Neural progenitor cell (in vitro differentiated cells): ENCODE measurements at regions not wholly inside any gene's neighbourhood (a gene's known extent, or its start where the extent isn't known, plus 50 kb on each side); places are given as distances from the start of the nearest gene placed in this dataset.

ENCODE experiments used
- DNase-seq: peaks from one replicate; pipeline ENCODE4 v3.0.0-alpha.2; 2016; ENCODE audit warnings: low spot score
- H2AFZ ChIP-seq: fragments of 200-600 bp; sonication (generic); replicated peaks from 2 replicates; pipeline ENCODE4 v1.6.1; 2016; ENCODE audit warnings: antibody characterized with exemption
- H3F3A ChIP-seq: fragments of 200-600 bp; sonication (generic); 2 replicates; pipeline ENCODE4 v1.6.1; 2016; ENCODE audit warnings: antibody characterized with exemption, low read depth
- H3K27ac ChIP-seq: fragments of 200-600 bp; sonication (generic); 2 replicates; pipeline ENCODE4 v1.5.1; 2016; ENCODE audit warnings: mild to moderate bottlenecking
- H3K27me3 ChIP-seq: fragments of 200-600 bp; sonication (generic); 2 replicates; pipeline ENCODE4 v1.6.1; 2016; ENCODE audit warnings: mild to moderate bottlenecking, moderate library complexity
- H3K36me3 ChIP-seq: fragments of 200-600 bp; sonication (generic); 2 replicates; pipeline ENCODE4 v1.5.1; 2016
- H3K4me1 ChIP-seq: fragments of 200-600 bp; sonication (generic); 2 replicates; pipeline ENCODE4 v1.6.1; 2016; ENCODE audit warnings: mixed run types
- H3K4me2 ChIP-seq: fragments of 200-600 bp; sonication (generic); 2 replicates; pipeline ENCODE4 v1.6.1; 2016
- H3K4me3 ChIP-seq: fragments of 200-600 bp; sonication (generic); 2 replicates; pipeline ENCODE4 v1.5.1; 2016
- H3K79me2 ChIP-seq: fragments of 200-600 bp; sonication (generic); 2 replicates; pipeline ENCODE4 v1.6.1; 2016; ENCODE audit warnings: low read depth
- H3K9ac ChIP-seq: fragments of 200-600 bp; sonication (generic); 2 replicates; pipeline ENCODE4 v1.6.1; 2016
- H3K9me3 ChIP-seq: fragments of 200-600 bp; sonication (generic); 2 replicates; pipeline ENCODE4 v1.5.1; 2016; ENCODE audit warnings: low read depth
- H4K20me1 ChIP-seq: fragments of 200-600 bp; sonication (generic); 2 replicates; pipeline ENCODE4 v1.6.1; 2016; ENCODE audit warnings: low read depth
- H3K27ac Mint-ChIP-seq: 3 replicates; pipeline ENCODE4 v1.8.0; 2021; ENCODE audit warnings: mixed read lengths
- H3K27me3 Mint-ChIP-seq: 2 replicates; pipeline ENCODE4 v1.8.0; 2022; ENCODE audit warnings: low read depth, mild to moderate bottlenecking, inconsistent platforms, moderate library complexity, mixed read lengths; ENCODE audit not compliant: insufficient read depth
- H3K36me3 Mint-ChIP-seq: 3 replicates; pipeline ENCODE4 v1.8.0; 2021; ENCODE audit warnings: mixed read lengths
- H3K4me1 Mint-ChIP-seq: 3 replicates; pipeline ENCODE4 v1.8.0; 2021; ENCODE audit warnings: mixed read lengths
- H3K4me3 Mint-ChIP-seq: 3 replicates; pipeline ENCODE4 v1.8.0; 2021; ENCODE audit warnings: mild to moderate bottlenecking, moderate library complexity, mixed read lengths
- H3K9me3 Mint-ChIP-seq: 3 replicates; pipeline ENCODE4 v1.8.0; 2020; ENCODE audit warnings: mixed read lengths
- CTCF ChIP-seq: fragments of 200-600 bp; sonication (generic); IDR thresholded peaks from 2 replicates; pipeline ENCODE4 v1.5.1; 2017; ENCODE audit warnings: antibody characterized with exemption, mild to moderate bottlenecking
- EZH2 ChIP-seq: fragments of 200-600 bp; sonication (generic); IDR thresholded peaks from 2 replicates; pipeline ENCODE4 v1.6.1; 2017; ENCODE audit warnings: antibody characterized with exemption, mild to moderate bottlenecking, moderate library complexity
- EZH2phosphoT487 ChIP-seq: fragments of 200-600 bp; sonication (generic); IDR thresholded peaks from 2 replicates; pipeline ENCODE4 v1.6.1; 2017; ENCODE audit warnings: antibody characterized with exemption

GRCh38 chr9:108436448-108436847 is 419.3 kb downstream of the ACTL7B start:
- H3K27ac Mint-ChIP-seq = no peak overlapping the region
- Histone ChIP-seq H3K27ac (no peak overlapping the region), H3K36me3 (no peaks in the 10 kb centered on the region), H3K79me2 (no peaks in the 10 kb centered on the region), H3F3A (no peaks in the 10 kb centered on the region), H3K9ac (no peak overlapping the region), H3K27me3 (no peaks in the 10 kb centered on the region), H4K20me1 (no peaks in the 10 kb centered on the region), H2AFZ (no peak overlapping the region), H3K9me3 (no peaks in the 10 kb centered on the region), H3K4me3 (no peak overlapping the region), H3K4me1 (no peaks in the 10 kb centered on the region), H3K4me2 (no peak overlapping the region)
- no peak for TF ChIP-seq EZH2phosphoT487
- TF ChIP-seq CTCF = no peak
- no peak for TF ChIP-seq EZH2
- H3K27me3 Mint-ChIP-seq = peaks cover 2% of the 10 kb centered on the region
- no peak overlapping the region for H3K4me3 Mint-ChIP-seq
- no peaks in the 10 kb centered on the region for H3K36me3 Mint-ChIP-seq
- DNase-seq = no peak
- no peaks in the 10 kb centered on the region for H3K9me3 Mint-ChIP-seq
- no peaks in the 10 kb centered on the region for H3K4me1 Mint-ChIP-seq

- H3K4me1 ChIP-seq = no peaks in the 10 kb centered on the region
- no peaks in the 10 kb centered on the region for H3K4me1 Mint-ChIP-seq
- H3K4me3 ChIP-seq = no peak overlapping the region
- no peak overlapping the region for H3K4me2 ChIP-seq
- H3K27ac Mint-ChIP-seq = no peak overlapping the region
- H3F3A ChIP-seq = no peaks in the 10 kb centered on the region
- no peaks in the 10 kb centered on the region for H3K36me3 Mint-ChIP-seq
- no peaks in the 10 kb centered on the region for H3K79me2 ChIP-seq
- no peaks in the 10 kb centered on the region for H3K27me3 Mint-ChIP-seq
- no peak overlapping the region for H2AFZ ChIP-seq
- no peak for DNase-seq
- H3K9me3 Mint-ChIP-seq = peaks cover 5% of the 10 kb centered on the region
- H3K36me3 ChIP-seq = no peaks in the 10 kb centered on the region
- no peak overlapping the region for H3K27ac ChIP-seq
- H3K27me3 ChIP-seq = no peaks in the 10 kb centered on the region
- H3K9ac ChIP-seq = no peak overlapping the region
- H4K20me1 ChIP-seq = no peaks in the 10 kb centered on the region
- peaks cover 7% of the 10 kb centered on the region for H3K9me3 ChIP-seq
- no peak overlapping the region for H3K4me3 Mint-ChIP-seq
- TF ChIP-seq EZH2 (no peak), CTCF (no peak), EZH2phosphoT487 (no peak)
These were observed 421.3 kb downstream of the ACTL7B start for GRCh38 chr9:108434502-108434901.

DNA sequence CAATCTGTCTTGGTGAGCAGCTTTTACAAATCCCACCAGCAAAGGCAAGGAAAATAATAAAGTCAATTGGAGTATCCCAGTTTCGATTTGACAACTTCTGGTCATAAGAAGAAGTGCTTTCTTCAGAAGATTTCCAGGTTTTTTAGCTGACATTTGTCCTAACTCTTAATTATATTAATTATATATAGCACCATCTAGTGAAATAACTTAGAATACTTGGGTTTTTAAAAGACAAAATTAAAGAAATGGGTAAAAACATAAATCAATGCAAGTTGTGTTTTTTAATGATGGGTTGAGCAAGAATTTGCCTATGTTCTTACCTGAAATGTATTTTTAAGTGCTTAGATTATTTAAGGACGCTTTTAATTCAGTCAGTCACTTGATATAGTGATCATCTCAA is 421.8 kb downstream of the ACTL7B start:
- Mint-ChIP-seq H3K27ac (no peak overlapping the region), H3K27me3 (no peaks in the 10 kb centered on the region), H3K9me3 (peaks cover 5% of the 10 kb centered on the region)

More for the DNA sequence above, 421.8 kb downstream of the ACTL7B start:
- no peaks in the 10 kb centered on the region for H3K79me2 ChIP-seq
- H3K4me2 ChIP-seq = no peak overlapping the region
- H2AFZ ChIP-seq = no peak overlapping the region
- no peaks in the 10 kb centered on the region for H3K4me1 Mint-ChIP-seq
- no peak for DNase-seq
- no peak overlapping the region for H3K4me3 ChIP-seq
- no peaks in the 10 kb centered on the region for H3K36me3 ChIP-seq
- H3K9me3 ChIP-seq = peaks cover 7% of the 10 kb centered on the region
- H3K36me3 Mint-ChIP-seq = no peaks in the 10 kb centered on the region
- H3F3A ChIP-seq = no peaks in the 10 kb centered on the region
- H3K4me1 ChIP-seq = no peaks in the 10 kb centered on the region
- H4K20me1 ChIP-seq = no peaks in the 10 kb centered on the region
- H3K4me3 Mint-ChIP-seq = no peak overlapping the region
- H3K9ac ChIP-seq = no peak overlapping the region
- no peaks in the 10 kb centered on the region for H3K27me3 ChIP-seq
- no peak overlapping the region for H3K27ac ChIP-seq
- TF ChIP-seq EZH2 (no peak), CTCF (no peak), EZH2phosphoT487 (no peak)
